PC-9 (cell line): ENCODE measurements at regions not wholly inside any gene's neighbourhood (a gene's known extent, or its start where the extent isn't known, plus 50 kb on each side); places are given as distances from the start of the nearest gene placed in this dataset.

ENCODE experiments used
- EZH2 ChIP-seq: fragments of 200-600 bp; sonication (generic); IDR thresholded peaks from 2 replicates; pipeline ENCODE4 v1.8.0; 2017; ENCODE audit warnings: antibody characterized with exemption, low read depth
- TF ChIP-seq, protein P1 (sequence below): fragments of 200-600 bp; sonication (generic); conservative IDR thresholded peaks from 2 replicates; pipeline ENCODE4 v1.6.1; 2017; ENCODE audit warnings: mixed run types, antibody characterized with exemption, mild to moderate bottlenecking, moderate library complexity

DNA sequence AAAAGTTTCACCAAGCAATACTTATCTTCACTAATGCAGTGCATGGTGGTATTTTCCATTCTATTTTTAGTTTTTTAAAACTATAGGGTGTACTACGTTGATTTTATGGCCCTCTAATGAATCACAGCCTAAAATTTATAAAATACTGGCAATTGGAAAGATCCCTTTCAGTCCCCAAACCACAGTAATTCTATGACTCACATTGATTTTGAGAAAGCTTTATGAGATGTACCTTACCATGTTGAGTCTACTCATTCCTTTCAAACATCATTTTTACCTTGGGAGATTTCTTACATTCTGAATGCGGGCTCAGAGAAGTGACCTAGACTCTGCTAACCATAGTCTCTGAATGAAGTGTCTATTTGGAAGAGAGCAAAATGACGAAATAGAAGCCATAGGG is 141.6 kb downstream of the GPR85 start:
- TF ChIP-seq, protein P1, sequence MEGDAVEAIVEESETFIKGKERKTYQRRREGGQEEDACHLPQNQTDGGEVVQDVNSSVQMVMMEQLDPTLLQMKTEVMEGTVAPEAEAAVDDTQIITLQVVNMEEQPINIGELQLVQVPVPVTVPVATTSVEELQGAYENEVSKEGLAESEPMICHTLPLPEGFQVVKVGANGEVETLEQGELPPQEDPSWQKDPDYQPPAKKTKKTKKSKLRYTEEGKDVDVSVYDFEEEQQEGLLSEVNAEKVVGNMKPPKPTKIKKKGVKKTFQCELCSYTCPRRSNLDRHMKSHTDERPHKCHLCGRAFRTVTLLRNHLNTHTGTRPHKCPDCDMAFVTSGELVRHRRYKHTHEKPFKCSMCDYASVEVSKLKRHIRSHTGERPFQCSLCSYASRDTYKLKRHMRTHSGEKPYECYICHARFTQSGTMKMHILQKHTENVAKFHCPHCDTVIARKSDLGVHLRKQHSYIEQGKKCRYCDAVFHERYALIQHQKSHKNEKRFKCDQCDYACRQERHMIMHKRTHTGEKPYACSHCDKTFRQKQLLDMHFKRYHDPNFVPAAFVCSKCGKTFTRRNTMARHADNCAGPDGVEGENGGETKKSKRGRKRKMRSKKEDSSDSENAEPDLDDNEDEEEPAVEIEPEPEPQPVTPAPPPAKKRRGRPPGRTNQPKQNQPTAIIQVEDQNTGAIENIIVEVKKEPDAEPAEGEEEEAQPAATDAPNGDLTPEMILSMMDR, result no peak
- TF ChIP-seq EZH2, result no peak
